HG03066 (cell line): ENCODE measurements at regions not wholly inside any gene's neighbourhood (a gene's known extent, or its start where the extent isn't known, plus 50 kb on each side); places are given as distances from the start of the nearest gene placed in this dataset.
"Not testable (repeated sequence)": the region's sequence is repeated elsewhere in the genome, so short reads cannot be mapped to it uniquely, and the experiment has no call there.

Source experiments
- ATAC-seq: cut with Tn5 transposase; IDR thresholded peaks from one replicate; pipeline ENCODE4 v1.9.1; 2021; ENCODE audit warnings: low read depth; ENCODE audit not compliant: unreplicated experiment

DNA sequence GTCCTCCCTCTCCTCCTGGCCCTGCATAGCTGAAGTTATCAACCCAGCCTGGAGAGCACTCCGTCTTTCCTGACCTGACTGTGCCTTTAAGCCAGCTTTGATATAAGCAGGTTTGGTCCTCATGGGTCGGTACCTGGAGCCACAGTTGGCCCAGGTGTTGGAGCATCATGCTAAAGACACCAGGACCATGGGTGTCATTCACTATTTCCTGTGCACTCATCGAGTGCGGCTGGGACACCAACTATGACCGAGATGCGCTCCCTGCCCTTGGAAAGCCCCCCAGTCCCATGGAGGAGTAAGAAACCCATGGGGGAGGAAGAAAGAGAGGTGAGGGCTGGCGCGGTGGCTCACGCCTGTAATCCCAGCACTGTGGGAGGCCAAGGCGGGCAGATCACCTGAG is 78.9 kb upstream of the CCND2 start:
- ATAC-seq: no peak

- ATAC-seq: no peak
Measured at GRCh38 chr12:4193821-4194220, 79.7 kb upstream of the CCND2 start.

DNA sequence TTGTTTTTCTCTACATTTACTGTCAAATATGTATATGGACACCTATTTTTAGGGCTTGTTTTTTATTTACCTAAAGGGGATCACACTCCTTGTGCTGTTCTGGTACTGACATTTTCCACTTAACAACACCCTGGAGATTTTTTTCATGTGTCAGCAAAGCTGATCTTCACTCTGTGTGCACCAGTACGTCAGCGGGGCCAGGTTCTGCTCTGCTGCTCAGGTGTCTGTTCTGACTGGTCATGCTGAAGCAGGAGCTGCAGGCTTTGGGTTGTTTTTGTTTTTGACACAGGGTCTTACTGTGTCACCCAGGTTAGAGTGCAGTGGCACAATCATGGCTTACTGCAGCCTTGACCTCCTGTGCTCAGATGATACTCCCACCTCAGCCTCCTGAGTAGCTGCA is 81.9 kb upstream of the CCND2 start:
- no peak for ATAC-seq

GRCh38 chr12:4191149-4191548 is 82.4 kb upstream of the CCND2 start:
- ATAC-seq: no peak

DNA sequence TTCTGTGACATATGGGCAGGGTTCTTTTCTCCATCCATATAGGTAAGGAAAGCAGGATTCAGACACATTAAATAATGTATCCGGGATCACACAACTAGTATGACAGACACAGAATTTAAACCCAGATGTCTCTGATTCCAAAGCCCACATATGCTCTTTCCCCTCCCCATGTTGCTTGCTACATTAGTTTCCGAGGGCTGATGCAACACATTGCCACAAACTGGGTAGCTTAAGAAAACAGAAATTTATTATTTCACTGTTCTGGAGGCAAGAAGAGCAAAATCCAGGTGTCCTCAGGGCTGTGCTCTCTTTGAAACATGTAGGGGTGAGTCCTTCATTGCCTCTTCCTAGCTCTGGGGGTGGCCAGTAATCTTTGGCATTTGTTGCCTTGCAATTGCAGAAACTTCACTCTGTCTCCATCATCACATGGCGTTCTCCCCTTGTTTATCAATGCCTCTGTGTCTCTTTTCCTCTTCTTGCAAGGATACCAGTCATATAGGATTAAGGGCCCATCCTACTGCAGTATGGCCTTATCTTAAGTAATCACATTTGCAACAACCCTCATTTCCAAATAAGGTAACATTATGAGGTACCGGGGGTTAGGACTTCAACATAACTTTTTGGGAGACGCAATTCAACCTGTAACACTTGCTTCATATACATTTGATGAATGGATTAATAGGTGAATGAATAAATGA is 83.0 kb upstream of the CCND2 start:
- ATAC-seq: no peak

GRCh38 chr12:4189721-4190120 is 83.8 kb upstream of the CCND2 start:
- ATAC-seq: no peak

DNA sequence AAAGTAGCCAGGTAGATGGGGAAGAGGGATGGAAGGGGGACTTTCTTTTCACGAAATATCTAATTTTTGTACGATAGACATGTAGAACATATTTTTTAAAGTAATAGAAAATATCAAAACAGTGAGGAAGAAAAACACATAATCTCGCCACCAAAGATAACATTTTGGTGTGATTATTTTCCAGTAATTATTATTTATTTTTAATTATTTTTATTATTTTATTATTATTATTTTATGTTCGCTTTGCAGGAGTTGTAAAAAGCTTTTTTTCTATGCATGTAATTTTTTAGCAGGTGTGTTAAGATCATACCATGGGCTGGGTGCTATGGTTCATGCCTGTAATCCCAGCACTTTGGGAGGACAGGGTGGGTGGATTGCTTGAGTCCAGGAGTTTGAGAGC is 85.6 kb upstream of the CCND2 start:
- ATAC-seq: no peak

DNA sequence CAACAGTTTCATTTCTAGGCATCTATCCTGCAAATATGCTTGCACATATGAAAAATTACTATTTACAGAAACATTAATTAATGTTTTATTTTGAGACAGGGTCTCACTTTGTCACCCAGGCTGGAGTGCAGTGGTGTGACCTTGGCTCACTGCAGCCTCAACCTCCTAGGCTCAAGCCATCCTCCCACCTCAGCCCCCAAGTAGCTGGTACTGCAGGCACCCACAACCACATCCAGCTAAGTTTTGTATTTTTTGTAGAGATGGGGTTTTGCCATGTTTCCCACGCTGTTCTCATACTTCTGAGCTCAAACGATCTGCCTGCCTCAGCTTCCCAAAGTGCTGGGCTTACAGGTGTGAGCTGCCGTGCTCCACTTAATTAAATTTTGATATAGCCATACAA is 86.2 kb upstream of the CCND2 start:
- not testable (repeated sequence) for ATAC-seq

DNA sequence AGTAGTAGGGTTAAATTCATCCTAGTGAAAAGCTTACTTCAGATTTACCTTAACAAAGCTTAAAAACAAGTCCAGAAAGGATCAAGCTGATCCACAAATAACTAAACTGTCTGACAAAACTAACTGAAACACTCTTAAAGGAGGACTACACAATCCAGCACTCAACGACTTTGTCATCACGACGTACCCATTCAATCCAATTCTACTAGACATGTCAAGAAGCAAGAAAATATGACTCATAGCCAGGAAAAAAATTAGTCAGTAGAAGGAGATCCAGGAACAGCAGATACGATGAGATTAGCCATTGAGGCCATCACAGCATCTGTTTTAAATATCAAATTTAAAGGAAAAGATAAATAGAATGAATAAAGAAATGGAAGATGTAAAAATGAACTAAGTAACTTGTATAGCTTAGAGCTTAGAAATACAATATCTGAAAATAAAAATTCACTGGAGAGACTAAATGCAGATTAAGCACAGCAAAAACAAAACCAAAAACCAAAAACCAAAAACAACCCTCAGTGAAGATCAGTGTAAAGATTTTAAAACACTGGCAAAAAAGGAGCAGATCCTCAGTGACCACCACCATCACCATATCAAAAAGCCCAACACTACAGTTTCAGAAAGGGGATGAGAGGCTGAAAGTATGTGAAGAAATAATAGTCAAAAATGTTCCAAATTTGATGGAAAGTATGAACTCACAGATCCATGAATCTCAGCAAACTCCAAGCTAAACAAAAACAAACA is 95.0 kb upstream of the CCND2 start:
- ATAC-seq: no peak

GRCh38 chr12:4177262-4177661 is 96.3 kb upstream of the CCND2 start:
- no peak for ATAC-seq

DNA sequence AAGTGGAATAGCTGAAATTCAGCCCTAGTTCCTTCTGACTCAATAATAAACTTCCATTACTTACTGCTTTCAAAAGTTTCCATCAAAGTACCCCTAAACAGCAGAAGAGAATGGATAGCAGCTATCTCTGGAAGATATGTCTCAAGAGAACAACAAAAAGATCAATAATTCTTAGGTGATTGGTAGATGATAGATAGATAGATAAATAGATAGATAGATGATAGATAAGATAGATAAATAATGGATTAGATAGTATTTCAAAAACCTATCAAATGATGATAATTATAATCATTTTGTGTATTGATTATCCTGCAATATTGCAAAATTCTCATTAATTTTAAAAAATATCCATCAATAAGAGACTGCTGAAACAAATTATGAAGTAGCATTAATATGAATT is 97.4 kb upstream of the CCND2 start:
- ATAC-seq: no peak

GRCh38 chr12:4174417-4174816 is 99.1 kb upstream of the CCND2 start:
- ATAC-seq: no peak

GRCh38 chr12:4172999-4173398 is 100.6 kb upstream of the CCND2 start:
- no peak for ATAC-seq

- ATAC-seq: no peak
Measured at GRCh38 chr12:4171742-4172141, 101.8 kb upstream of the CCND2 start.

- ATAC-seq: no peak
Measured at GRCh38 chr12:4169959-4170358, 103.6 kb upstream of the CCND2 start.

GRCh38 chr12:4169531-4169930 is 104.0 kb upstream of the CCND2 start:
- ATAC-seq: no peak

DNA sequence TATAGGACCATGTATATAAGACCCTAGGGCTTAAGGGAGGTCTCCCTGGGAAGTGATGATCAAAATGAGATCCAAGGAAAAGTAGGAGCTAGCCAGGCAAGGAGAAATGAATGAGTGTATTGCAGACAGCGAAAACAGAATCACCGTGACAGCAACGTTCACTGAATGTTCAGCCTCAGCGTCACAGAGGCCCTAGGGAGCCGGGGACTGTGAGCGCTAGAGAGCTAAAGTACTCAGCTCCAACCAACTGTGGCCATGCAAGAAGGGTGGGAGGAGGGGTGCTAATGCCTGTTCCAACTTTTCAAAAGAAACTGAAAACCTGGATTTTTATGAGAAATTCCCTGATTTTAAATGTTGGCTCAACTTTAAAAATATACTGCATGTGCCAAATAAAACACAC is 105.5 kb upstream of the CCND2 start:
- ATAC-seq: no peak

DNA sequence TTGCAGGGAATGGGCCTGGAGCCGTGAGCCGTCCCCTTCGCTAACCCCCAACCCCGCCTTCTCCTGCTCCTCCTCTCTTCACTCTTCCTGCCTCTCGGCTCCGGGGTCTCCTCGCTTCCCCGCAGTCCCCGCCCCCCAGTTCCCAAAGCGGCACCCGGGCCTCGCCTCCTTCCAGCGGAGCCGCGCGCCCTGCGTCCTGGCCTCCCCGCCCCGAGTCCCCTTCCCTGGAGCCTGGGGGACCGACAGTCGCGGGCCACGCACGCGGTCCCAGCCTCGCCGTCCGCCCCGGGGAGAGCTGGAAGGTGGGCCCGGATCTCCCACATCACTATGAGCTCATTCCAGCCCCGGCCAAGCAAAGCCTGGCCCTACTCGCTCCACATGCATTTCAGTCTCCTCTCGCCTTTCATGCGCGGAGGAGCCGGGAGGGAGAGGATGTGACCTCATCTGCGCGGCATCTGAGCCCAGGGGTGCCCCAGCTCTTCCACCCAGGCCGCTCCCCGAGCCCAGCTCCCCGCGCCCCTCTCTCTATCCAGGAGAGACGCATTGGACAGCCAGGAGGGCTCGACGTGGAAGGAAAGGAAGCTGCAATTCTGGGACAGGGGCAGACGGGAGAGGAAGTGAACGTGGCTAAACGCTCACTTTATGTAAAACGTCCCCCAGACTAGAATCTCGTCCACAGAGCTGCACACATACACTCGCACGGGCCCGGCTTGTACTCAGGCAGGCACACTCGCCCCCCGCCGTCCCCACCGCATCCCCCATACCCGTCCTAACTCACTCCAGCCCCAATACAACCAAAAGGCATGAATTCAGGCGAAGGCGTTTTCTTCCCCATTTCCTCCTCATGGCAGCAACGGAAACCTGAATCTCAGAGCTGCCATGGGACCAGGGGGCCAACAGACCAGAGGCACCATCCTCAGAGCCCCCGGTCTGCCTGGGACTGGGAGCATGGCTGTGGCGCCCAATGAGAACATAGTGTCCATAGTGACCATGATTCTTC is 108.7 kb upstream of the CCND2 start:
- ATAC-seq: peak; percentile 70

- no peak for ATAC-seq
Measured at GRCh38 chr12:4164188-4164558, 109.4 kb upstream of the CCND2 start.

DNA sequence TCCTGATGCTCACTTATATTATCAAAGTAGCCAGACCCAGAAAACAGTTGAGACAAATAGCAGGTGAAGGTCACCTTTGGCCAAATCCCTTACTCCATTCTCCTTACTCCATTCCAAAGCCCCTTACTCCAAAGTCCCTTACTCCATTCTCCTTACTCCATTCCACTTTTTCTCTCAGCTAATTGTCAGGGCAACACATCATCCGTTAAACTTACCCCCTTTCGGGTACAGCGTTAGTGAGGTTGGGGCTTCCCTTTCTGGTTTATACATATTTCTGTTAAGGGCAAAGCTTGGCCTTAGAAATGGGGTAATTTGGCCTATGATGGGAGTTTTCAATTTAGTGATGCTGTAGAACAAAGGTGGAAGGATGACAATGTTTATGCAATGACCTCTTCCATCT is 111.8 kb upstream of the CCND2 start:
- no peak for ATAC-seq
